Upper lobe of left lung (tissue), 6 donors: ENCODE measurements at regions not wholly inside any gene's neighbourhood (a gene's known extent, or its start where the extent isn't known, plus 50 kb on each side); places are given as distances from the start of the nearest gene placed in this dataset.

Experiments used
- ATAC-seq, 2 donors: fragments of 200-7000 bp; cut with Tn5 transposase; one replicate each; pipeline ENCODE4 v1.9.1; 2022; ENCODE audit warnings: mild to moderate bottlenecking in 2 of 2, moderate library complexity in 2 of 2; ENCODE audit not compliant: low FRiP score in 2 of 2
- DNase-seq, 2 donors: peaks; one replicate each; pipeline ENCODE4 v3.0.0-alpha.2; 2019 to 2020
- H3K27ac ChIP-seq, 4 donors: fragments of 200-600 bp; sonication (generic); one replicate each; pipeline ENCODE4 v1.5.1; 2016 to 2019
- H3K27me3 ChIP-seq, 4 donors: fragments of 200-600 bp; sonication (generic); one replicate each; pipeline ENCODE4 v1.5.1; 2017 to 2019
- H3K36me3 ChIP-seq, 4 donors: fragments of 200-600 bp; sonication (generic); one replicate each; pipeline ENCODE4 v1.5.1; 2016 to 2019
- H3K4me1 ChIP-seq, 4 donors: fragments of 200-600 bp; sonication (generic); one replicate each; pipeline ENCODE4 v1.5.1; 2018 to 2019
- H3K4me3 ChIP-seq, 4 donors: fragments of 200-600 bp; sonication (generic); one replicate each; pipeline ENCODE4 v1.5.1; 2017 to 2019; ENCODE audit warnings: mild to moderate bottlenecking in 2 of 4, moderate library complexity in 1 of 4
- H3K9me3 ChIP-seq, 4 donors: fragments of 200-600 bp; sonication (generic); one replicate each; pipeline ENCODE4 v1.5.1; 2018 to 2019
- EP300 ChIP-seq, 4 donors: sonication (generic); formaldehyde crosslinking; IDR thresholded peaks; one replicate each; pipeline ENCODE4 v1.5.1; 2017; ENCODE audit warnings: antibody characterized with exemption in 4 of 4, control low read depth in 2 of 4
- POLR2A ChIP-seq, 4 donors: fragments of 450-650 bp; IDR thresholded peaks; one replicate each; pipeline ENCODE4 v1.5.1; 2016 to 2017; ENCODE audit warnings: antibody characterized with exemption in 4 of 4, mild to moderate bottlenecking in 2 of 4
- POLR2AphosphoS5 ChIP-seq, 2 donors: sonication (generic); formaldehyde crosslinking; IDR thresholded peaks; one replicate each; pipeline ENCODE4 v1.5.1; 2017; ENCODE audit warnings: antibody characterized with exemption in 2 of 2
- WGBS, 2 donors: methylation state at CpG; one replicate each; pipeline ENCODE4 v1.1.5; 2017 to 2018; 5-methylcytosine and 5-hydroxymethylcytosine counted together
- TF ChIP-seq, protein P1 (sequence below), 6 experiments: fragments of 450-650 bp in 4 of 6; fragments of 200-600 bp in 2 of 6; sonication (generic) in 2 of 6; IDR thresholded peaks; one replicate each; pipeline ENCODE4 v1.5.1; 2016 to 2019; ENCODE audit warnings: antibody characterized with exemption in 6 of 6
- donor health status: DM: no; HTN: no; CAD: no; lungs with moderate emphysema.
- donor health status: DM: no; HTN: yes; CAD: no; lungs with severe emphysema.

GRCh38 chr2:67760995-67761394, 301.8 kb downstream of the C1D start:
- no peak for DNase-seq
- TF ChIP-seq POLR2A (IDR thresholded peaks at IDR 0.05) (no peak), EP300 (IDR thresholded peaks at IDR 0.05) (no peak), POLR2AphosphoS5 (IDR thresholded peaks at IDR 0.05) (no peak)
- TF ChIP-seq, protein P1, sequence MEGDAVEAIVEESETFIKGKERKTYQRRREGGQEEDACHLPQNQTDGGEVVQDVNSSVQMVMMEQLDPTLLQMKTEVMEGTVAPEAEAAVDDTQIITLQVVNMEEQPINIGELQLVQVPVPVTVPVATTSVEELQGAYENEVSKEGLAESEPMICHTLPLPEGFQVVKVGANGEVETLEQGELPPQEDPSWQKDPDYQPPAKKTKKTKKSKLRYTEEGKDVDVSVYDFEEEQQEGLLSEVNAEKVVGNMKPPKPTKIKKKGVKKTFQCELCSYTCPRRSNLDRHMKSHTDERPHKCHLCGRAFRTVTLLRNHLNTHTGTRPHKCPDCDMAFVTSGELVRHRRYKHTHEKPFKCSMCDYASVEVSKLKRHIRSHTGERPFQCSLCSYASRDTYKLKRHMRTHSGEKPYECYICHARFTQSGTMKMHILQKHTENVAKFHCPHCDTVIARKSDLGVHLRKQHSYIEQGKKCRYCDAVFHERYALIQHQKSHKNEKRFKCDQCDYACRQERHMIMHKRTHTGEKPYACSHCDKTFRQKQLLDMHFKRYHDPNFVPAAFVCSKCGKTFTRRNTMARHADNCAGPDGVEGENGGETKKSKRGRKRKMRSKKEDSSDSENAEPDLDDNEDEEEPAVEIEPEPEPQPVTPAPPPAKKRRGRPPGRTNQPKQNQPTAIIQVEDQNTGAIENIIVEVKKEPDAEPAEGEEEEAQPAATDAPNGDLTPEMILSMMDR (IDR thresholded peaks at IDR 0.05): no peak
- Histone ChIP-seq H3K4me1 (no peaks in the 10 kb centered on the region), H3K36me3 (no peaks in the 10 kb centered on the region), H3K27me3 (no peaks in the 10 kb centered on the region), H3K27ac (no peak overlapping the region), H3K4me3 (no peak overlapping the region), H3K9me3 (no peaks in the 10 kb centered on the region)
- WGBS, 2 donors: 52 to 64% methylated on average over 3 of the region's 3 CpGs
- ATAC-seq: no peak

DNA sequence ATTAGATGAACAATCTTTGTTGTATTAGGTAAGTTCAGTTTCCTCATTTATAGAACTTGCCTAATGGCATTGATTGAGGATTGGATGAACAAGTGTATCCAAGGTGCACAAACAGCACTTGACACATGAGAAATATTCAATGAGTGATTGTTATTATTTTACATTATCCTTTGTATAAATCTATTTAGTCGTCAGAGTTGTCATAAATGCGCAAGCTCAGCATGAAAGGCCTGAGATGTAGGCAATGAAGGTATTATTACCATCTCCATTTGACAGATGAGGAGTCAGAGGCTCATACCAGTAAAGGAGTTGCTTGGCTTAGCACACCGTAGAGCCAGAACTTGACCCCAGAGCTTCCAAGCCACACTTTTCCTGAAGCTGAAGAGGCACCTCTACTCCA, 291.4 kb downstream of the C1D start:
- Histone ChIP-seq H3K27me3 (no peaks in the 10 kb centered on the region), H3K9me3 (no peaks in the 10 kb centered on the region), H3K4me1 (peaks cover 0 to 6% (median 0%) of the 10 kb centered on the region in 4 donors), H3K27ac (no peak overlapping the region), H3K36me3 (no peaks in the 10 kb centered on the region), H3K4me3 (no peak overlapping the region)
- 93 to 99% methylated on average over 3 of the region's 3 CpGs for WGBS, 2 donors
- DNase-seq: no peak
- TF ChIP-seq, protein P1 (IDR thresholded peaks at IDR 0.05): no peak
- TF ChIP-seq EP300 (IDR thresholded peaks at IDR 0.05): no peak
- no peak for TF ChIP-seq POLR2A (IDR thresholded peaks at IDR 0.05)
- no peak for TF ChIP-seq POLR2AphosphoS5 (IDR thresholded peaks at IDR 0.05)
- ATAC-seq: no peak

DNA sequence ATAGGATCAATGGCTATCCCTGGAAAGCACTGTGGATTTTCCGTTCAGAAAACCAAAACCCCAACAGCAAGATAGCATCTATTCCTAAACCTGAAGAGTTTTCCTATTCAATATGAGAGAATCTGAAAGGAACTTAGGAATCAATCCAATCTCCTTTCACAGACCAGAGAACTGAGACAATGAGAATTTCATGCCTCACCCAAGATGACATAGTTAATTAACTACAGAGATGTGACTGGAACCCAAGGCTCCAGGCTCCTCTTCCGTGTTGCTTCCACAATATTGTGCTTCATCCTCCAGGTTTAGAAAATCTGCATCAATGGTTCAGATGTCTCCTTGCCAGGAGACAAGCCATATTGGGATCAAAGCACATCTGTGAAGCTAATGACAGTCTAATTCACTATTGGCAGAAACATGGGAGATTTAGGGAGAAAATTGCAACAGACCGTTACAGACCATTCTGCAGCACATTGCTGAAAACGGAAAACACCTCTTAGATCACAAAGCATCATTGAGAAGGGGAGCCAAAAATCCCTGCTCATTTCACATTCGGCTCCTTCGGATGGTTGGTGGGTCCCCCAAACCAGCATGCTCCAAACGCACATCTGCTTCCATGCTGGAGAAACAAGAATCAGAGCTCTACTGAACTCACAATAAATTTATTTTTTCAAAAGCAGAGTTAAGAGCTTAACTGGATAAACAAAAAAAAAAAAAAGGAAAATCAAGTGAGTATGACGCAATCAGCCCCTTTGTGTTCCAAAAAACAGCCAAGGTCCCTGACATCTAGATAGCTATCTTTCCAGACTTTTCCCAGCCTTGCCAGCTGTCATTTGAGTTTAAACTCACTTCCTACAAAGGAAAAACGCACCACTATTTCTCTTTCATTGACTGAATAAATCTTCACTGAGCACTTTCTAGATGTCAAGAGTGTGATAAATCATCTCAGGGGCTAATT, 290.3 kb downstream of the C1D start:
- DNase-seq (no peak), ATAC-seq (peak in 1 of 2 donors; percentile 48)
- Histone ChIP-seq H3K4me3 (no peak overlapping the region), H3K27me3 (no peaks in the 10 kb centered on the region), H3K9me3 (no peaks in the 10 kb centered on the region), H3K4me1 (peaks cover 0 to 6% (median 0%) of the 10 kb centered on the region in 4 donors), H3K36me3 (no peaks in the 10 kb centered on the region), H3K27ac (no peak overlapping the region)
- TF ChIP-seq EP300 (IDR thresholded peaks at IDR 0.05) (no peak), POLR2A (IDR thresholded peaks at IDR 0.05) (no peak), POLR2AphosphoS5 (IDR thresholded peaks at IDR 0.05) (no peak)
- TF ChIP-seq, protein P1 (IDR thresholded peaks at IDR 0.05): no peak
- WGBS, 2 donors: 72 to 76% methylated on average over 9 of the region's 9 CpGs

- peaks cover 0 to 6% (median 0%) of the 10 kb centered on the region in 4 donors for H3K4me1 ChIP-seq
- no peak for TF ChIP-seq EP300 (IDR thresholded peaks at IDR 0.05)
- no peak for TF ChIP-seq POLR2A (IDR thresholded peaks at IDR 0.05)
- TF ChIP-seq, protein P1 (IDR thresholded peaks at IDR 0.05): no peak
- no peak for TF ChIP-seq POLR2AphosphoS5 (IDR thresholded peaks at IDR 0.05)
- 76 to 92% methylated on average over 3 of the region's 3 CpGs for WGBS, 2 donors
- H3K9me3 ChIP-seq: no peaks in the 10 kb centered on the region
- ATAC-seq (no peak), DNase-seq (no peak)
- no peak overlapping the region for H3K27ac ChIP-seq
- no peak overlapping the region for H3K4me3 ChIP-seq
- no peaks in the 10 kb centered on the region for H3K36me3 ChIP-seq
- H3K27me3 ChIP-seq: no peaks in the 10 kb centered on the region
These were observed 289.0 kb downstream of the C1D start for GRCh38 chr2:67773851-67774250.
